Central memory CD4-positive, alpha-beta T cell (primary cell): ENCODE measurements at regions not wholly inside any gene's neighbourhood (a gene's known extent, or its start where the extent isn't known, plus 50 kb on each side); places are given as distances from the start of the nearest gene placed in this dataset.

Source experiments
- DNase-seq: peaks from one replicate; pipeline ENCODE4 v3.0.0; 2022

DNA sequence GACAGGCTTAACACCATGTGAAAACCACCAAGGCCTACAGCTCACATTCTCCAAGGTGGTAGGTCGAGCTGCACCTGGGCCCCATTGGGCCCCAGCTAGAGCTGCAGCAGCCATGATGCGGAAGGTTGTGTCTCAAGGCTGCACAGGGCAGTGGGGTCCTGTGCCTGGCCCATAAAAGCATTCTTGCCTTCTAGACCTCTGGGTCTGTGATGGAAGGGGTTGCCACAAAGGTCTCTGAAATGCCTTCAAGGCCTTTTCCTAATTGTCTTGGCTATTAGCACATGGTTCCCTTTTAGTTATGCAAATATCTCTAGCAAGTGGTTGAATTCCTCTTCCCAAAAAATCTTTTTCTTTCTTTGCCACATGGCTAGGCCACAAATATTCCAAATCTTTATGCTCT lies 52.5 kb upstream of the C11orf58 start:
- no peak for DNase-seq

DNA sequence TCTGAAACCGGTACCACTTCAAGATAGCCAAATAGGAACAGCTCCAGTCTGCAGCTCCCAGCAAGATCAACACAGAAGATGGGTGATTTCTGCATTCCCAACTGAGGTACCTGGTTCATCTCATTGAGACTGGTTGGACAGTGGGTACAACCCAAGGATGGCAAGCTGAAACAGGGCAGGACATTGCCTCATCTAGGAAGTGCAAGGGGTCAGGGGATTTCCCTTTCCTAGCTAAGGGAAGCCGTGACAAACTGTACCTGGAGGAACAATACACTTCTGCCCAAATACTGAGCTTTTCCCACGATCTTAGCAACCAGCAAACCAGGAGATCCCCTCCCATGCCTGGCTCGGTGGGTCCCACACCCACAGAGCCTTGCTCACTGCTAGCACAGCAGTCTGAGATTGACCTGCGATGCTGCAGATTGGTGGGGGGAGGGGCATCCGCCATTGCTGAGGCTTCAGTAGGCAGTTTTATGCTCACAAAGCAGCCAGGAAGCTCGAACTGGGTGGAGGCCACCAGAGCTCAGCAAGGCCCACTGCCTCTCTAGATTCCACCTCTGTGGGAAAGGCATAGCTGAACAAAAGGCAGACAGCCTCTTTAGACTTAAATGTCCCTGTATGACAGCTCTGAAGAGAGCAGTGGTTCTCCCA lies 59.9 kb upstream of the C11orf58 start:
- DNase-seq = no peak

GRCh38 chr11:16669799-16670415 lies 68.5 kb upstream of the C11orf58 start:
- no peak for DNase-seq

- no peak for DNase-seq
These were observed 105.9 kb upstream of the C11orf58 start for GRCh38 chr11:16632295-16633200.

- DNase-seq = no peak
These were observed 107.8 kb upstream of the C11orf58 start for GRCh38 chr11:16630651-16631050.

DNA sequence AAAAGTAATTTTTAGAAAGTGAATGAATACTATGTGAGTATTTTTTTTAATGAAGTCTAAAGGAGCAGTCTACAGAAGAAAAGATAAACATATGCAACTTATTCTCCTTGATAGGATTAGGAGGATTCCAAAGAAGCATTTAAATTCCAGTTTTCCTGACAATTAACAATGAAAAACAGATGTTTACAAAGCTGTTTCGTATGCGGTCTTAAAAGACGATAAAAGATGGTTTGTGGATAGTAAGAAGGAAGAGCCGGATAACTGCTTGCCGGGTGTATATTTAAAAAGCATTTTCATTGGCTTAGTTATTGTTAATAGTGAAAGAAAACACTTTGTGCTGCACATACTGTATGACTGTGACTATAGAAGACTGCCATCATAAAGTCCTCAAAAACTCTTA lies 120.0 kb upstream of the C11orf58 start:
- DNase-seq = no peak

GRCh38 chr11:16615480-16615879 lies 123.0 kb upstream of the C11orf58 start:
- no peak for DNase-seq

- peak; percentile 43 for DNase-seq
These were observed 124.7 kb upstream of the C11orf58 start for GRCh38 chr11:16613512-16614381.

- no peak for DNase-seq
These were observed 125.3 kb upstream of the C11orf58 start for GRCh38 chr11:16613262-16613511.

- no peak for DNase-seq
These were observed 125.7 kb upstream of the C11orf58 start for GRCh38 chr11:16612566-16613261.

DNA sequence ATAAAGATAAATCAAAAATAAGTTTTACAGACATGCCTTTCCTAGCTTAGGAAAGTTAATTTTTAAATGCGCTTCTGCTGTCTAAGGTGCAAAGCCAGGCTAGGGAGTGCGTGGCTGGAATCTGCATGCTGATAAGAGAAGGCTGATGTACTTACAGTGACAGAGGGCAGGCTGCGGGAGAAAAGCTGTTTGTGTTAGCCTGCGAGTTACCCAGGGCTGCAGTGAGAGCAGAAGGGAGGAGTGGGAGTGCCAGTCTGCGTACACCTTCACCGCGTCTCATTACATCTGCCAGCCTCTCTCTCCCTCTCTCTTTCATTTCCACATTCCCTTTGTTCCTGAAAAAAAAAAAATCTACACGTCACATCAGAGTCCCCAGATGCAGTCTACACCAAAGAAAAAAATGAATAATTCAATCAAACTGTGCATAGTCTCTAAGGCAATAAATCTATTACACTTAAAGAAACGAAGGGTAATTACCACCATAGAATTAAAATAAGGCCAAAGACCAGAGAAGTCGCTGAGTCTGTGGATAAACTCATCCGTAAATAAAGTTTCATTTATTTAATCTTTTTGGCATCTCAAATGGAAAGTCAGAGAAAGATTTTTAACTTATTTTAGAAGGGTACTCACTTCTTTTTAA lies 126.4 kb upstream of the C11orf58 start:
- no peak for DNase-seq

DNA sequence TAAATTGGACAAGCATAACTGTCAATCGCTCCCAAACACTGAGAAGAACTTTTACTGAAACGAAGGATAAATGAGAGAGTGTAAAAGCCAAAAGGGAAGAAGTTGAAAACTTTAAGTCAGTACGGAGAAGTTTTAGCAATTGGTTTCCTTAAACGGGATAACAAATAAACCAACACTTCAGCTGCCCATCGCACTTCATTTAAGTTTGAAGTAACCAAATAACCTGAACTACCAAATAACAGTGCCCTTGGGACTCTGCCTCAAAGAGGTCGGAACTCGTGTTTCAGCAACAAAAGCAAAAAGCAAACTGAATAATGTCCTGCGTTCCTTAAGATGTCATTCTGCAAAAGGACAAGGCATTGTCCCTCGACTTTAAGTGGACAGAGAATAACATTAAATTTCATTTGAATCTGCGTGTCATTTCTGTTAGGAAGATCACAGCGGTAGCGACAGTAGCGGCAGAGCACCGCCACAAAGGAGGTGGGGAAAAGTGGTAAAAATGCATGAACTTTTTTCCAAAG lies 127.0 kb upstream of the C11orf58 start:
- no peak for DNase-seq

- no peak for DNase-seq
These were observed 127.6 kb upstream of the C11orf58 start for GRCh38 chr11:16610738-16611388.

GRCh38 chr11:16610213-16610737 lies 128.2 kb upstream of the C11orf58 start:
- no peak for DNase-seq

- DNase-seq = no peak
These were observed 128.7 kb upstream of the C11orf58 start for GRCh38 chr11:16609769-16610168.

GRCh38 chr11:16607675-16608644 lies 130.5 kb upstream of the C11orf58 start:
- no peak for DNase-seq

DNA sequence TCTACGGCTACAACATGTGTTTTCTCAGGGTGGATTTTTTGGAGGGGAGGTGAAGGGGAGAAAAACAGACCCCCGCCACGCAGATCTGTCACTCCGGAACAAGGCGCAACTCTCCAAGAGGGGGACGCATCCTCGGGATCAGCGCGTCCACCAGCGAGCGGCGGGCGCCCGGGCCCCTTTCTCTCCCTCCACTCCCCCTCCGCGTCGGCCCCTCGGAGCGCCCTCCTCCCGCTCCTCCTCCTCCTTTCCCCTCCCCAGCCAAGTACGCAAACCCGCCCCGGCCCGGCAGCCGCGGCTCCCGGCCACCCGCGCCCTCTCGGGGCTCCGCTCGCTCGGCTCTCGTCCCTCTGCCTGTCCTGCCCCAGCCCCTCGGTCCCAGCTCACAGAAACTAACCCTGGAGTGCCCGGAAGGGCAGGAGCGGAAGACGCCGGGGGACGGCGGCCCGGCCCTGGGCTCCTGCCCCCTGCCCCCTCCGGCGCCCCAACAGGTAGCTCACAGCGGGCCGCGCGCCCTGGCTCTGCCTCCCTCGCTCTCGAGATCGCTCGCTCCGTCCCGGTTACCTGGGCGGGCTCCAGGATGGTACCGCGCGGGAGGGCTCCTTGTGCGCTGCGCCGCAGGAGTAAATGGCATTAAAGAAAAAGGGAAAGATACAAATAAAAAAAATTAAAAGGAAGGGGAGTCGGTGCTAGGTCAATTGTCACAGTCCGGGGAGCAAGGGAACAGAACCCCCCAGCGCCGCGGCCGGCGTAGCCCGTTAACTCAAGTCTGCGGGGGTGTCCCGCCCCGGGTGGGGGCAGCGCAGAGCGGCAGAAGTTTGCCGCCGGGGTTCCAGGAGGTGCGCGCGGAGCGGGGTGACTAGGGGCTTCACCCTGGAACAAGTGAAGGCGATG lies 131.4 kb upstream of the C11orf58 start:
- no peak for DNase-seq
